ENCODE measurements at regions not wholly inside any gene's neighbourhood (a gene's known extent, or its start where the extent isn't known, plus 50 kb on each side); places are given as distances from the start of the nearest gene placed in this dataset.

DNA sequence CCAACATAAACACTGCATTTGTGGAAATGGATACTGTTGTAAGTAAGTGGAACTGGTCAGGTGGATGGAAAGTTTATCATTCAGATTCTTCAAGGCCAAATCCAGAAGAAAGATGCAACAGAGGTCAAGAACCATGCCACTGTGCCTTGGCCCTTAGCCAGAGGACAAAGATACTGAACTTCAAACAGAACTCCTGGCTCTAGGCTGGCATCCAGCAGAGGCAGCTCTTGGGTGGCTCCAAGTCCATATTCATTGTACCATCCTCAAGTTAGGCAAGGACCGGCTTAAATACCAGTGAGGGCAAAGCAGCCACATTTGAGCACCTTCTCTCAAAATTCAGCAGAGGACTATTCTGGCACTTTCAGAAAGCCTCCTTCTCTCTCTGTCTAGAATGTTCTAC, 53.2 kb downstream of the DNAAF9 start:
- TF ChIP-seq, protein P1, sequence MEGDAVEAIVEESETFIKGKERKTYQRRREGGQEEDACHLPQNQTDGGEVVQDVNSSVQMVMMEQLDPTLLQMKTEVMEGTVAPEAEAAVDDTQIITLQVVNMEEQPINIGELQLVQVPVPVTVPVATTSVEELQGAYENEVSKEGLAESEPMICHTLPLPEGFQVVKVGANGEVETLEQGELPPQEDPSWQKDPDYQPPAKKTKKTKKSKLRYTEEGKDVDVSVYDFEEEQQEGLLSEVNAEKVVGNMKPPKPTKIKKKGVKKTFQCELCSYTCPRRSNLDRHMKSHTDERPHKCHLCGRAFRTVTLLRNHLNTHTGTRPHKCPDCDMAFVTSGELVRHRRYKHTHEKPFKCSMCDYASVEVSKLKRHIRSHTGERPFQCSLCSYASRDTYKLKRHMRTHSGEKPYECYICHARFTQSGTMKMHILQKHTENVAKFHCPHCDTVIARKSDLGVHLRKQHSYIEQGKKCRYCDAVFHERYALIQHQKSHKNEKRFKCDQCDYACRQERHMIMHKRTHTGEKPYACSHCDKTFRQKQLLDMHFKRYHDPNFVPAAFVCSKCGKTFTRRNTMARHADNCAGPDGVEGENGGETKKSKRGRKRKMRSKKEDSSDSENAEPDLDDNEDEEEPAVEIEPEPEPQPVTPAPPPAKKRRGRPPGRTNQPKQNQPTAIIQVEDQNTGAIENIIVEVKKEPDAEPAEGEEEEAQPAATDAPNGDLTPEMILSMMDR (IDR thresholded peaks at IDR 0.05; ENCODE audit: insufficient read depth, low read depth, low read length, missing control alignments): no peak
- H3K4me3 ChIP-seq (ENCODE audit: low read length): no peak overlapping the region

DNA sequence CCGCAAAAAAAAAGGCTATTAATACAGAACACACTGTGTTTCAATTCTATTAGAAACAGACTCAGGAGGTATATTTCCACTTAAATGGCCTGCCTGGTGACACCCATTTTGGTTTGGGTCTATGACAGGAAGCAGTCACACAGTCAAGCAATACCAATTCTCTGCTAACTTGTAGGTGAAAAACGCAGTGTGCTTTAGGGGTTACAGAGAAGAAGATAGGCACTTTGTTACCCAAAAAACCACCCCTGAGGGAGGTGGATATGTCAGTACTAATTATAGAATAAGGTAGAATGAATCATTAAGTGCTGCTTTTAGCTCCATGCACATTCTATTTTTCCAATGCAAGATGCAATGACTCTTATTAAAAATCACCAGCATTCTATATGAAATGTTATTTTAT, 53.8 kb downstream of the DNAAF9 start:
- no peak for DNase-seq (ENCODE audit: low read depth)
- TF ChIP-seq, protein P1 (IDR thresholded peaks at IDR 0.05; ENCODE audit: insufficient read depth, low read depth, low read length, missing control alignments): no peak
- H3K4me3 ChIP-seq (ENCODE audit: low read length): no peak overlapping the region

More for the DNA sequence above, 53.2 kb downstream of the DNAAF9 start:
- no peak for DNase-seq (ENCODE audit: low read depth)

DNA sequence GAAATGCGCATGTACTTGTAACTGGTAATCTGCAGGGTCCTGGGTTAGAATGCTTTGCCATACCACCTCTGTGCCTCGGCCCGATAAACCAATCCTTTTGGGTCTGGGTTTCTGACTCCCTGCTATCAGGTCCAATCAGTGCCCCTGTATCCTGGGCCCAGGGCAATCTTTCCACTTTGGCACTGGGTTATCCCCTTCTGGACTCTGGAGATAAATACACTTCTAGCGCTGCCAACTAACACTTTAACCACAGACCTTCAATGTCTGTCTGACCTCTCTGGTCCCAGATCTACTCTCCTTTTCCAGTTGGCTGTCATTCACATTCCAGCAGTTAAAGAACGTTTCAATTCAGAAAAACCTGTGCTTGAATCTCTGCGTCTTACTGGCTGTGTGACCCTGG, 55.3 kb downstream of the DNAAF9 start:
- H3K4me3 ChIP-seq (ENCODE audit: low read length): no peak overlapping the region
- DNase-seq (ENCODE audit: low read depth): no peak
- TF ChIP-seq, protein P1 (IDR thresholded peaks at IDR 0.05; ENCODE audit: insufficient read depth, low read depth, low read length, missing control alignments): no peak

DNA sequence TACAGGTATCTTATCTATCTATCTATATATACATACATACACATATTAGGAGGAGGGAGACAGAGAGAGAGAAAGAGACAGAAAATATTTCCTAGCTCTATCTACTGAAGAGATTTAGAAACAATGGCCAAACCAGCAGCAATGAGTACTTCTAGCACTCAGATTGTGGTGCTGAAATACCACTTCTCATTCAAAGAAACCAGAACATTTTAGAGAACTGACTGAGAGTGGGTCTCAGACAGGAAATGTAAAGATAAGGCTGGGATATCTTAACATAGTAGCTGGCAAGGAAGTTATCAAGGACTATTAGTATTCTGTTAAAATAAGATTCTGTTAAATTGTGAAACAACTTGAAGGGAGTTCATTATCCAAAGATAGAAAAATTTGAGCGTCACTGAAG, 57.0 kb downstream of the DNAAF9 start:
- DNase-seq (ENCODE audit: low read depth): no peak
- TF ChIP-seq, protein P1 (IDR thresholded peaks at IDR 0.05; ENCODE audit: insufficient read depth, low read depth, low read length, missing control alignments): no peak
- no peak overlapping the region for H3K4me3 ChIP-seq (ENCODE audit: low read length)

DNA sequence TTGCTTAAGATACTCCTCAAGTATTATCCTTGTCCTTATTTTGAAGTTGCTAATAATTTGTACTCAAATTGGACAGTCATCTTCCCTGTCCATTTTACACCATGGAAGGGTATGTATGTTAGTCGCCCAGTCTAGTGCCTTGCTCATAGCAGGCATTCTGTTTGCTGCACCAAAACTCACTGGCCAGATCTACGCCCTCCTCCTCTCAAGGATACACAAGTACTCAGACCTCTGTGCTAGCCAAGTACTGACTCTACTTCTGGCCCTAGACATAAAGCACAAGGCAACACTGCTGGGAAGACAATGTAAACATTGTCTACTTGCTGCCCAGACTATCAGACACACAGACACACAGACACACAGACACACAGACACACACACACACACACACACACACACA, 57.7 kb downstream of the DNAAF9 start:
- no peak for DNase-seq (ENCODE audit: low read depth)
- H3K4me3 ChIP-seq (ENCODE audit: low read length): no peak overlapping the region
- TF ChIP-seq, protein P1 (IDR thresholded peaks at IDR 0.05; ENCODE audit: insufficient read depth, low read depth, low read length, missing control alignments): no peak

DNA sequence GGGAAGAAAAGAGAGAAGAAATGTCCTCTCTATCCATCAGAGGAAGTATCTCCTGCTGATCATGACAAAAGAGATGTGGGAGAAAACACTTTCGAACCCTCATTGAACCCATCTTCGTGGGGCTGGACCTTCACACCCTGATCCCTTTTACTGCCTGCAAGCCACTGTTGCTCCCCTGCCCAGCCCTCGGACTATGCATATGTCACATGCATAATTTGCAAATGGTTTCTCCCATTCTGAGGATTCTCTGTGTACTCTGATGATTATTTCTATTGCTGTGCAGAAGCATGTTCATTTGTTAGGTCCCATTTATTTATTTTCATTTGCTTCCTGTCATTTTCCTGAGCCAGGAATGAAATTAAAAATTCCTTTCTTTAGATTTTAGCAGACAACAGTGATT, 64.7 kb downstream of the DNAAF9 start:
- TF ChIP-seq, protein P1 (IDR thresholded peaks at IDR 0.05; ENCODE audit: insufficient read depth, low read depth, low read length, missing control alignments): no peak
- H3K4me3 ChIP-seq (ENCODE audit: low read length): no peak overlapping the region
- DNase-seq (ENCODE audit: low read depth): no peak

DNA sequence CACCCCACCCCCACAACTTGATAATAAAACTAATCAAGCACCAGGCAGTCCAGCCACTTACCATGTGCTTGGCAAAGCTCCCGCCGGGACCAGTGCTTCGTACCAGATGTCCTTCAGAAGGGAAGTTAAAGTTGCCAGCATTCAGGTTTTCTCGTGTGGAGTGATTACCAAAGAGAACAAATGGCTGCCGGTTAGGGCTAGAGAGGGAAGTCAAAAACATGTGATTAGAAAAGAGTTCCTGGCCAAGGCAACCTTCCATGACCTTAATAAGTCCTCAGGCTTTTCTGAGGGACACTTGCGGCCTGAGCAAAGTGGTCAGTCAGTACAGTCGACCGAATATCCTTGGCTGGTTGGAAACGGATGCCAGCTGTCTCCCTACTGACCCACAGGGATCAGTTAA, 67.0 kb downstream of the DNAAF9 start:
- no peak for DNase-seq (ENCODE audit: low read depth)
- TF ChIP-seq, protein P1 (IDR thresholded peaks at IDR 0.05; ENCODE audit: insufficient read depth, low read depth, low read length, missing control alignments): no peak

More for the DNA sequence above, 67.0 kb downstream of the DNAAF9 start:
- H3K4me3 ChIP-seq (ENCODE audit: low read length): no peak overlapping the region
